ENCODE measurements at regions not wholly inside any gene's neighbourhood (a gene's known extent, or its start where the extent isn't known, plus 50 kb on each side); places are given as distances from the start of the nearest gene placed in this dataset.
"Not testable (repeated sequence)": the region's sequence is repeated elsewhere in the genome, so short reads cannot be mapped to it uniquely, and the experiment has no call there.

- DNase-seq: no peak
These were observed 326.5 kb downstream of the SATB2 start for GRCh38 chr2:199131136-199131655.

GRCh38 chr2:199130501-199130900, 327.2 kb downstream of the SATB2 start:
- DNase-seq: no peak

- DNase-seq: no peak
These were observed 329.1 kb downstream of the SATB2 start for GRCh38 chr2:199128476-199129229.

GRCh38 chr2:199119796-199120195, 337.9 kb downstream of the SATB2 start:
- no peak for DNase-seq

- no peak for DNase-seq
These were observed 339.0 kb downstream of the SATB2 start for GRCh38 chr2:199118673-199119112.

- DNase-seq: no peak
These were observed 342.6 kb downstream of the SATB2 start for GRCh38 chr2:199115169-199115568.

GRCh38 chr2:199113111-199113510, 344.6 kb downstream of the SATB2 start:
- no peak for DNase-seq

GRCh38 chr2:199111458-199111857, 346.3 kb downstream of the SATB2 start:
- no peak for DNase-seq

GRCh38 chr2:199108056-199108455, 349.7 kb downstream of the SATB2 start:
- DNase-seq: no peak

- DNase-seq: no peak
These were observed 351.9 kb downstream of the SATB2 start for GRCh38 chr2:199105826-199106225.

- no peak for DNase-seq
These were observed 356.3 kb downstream of the SATB2 start for GRCh38 chr2:199101487-199101886.

- DNase-seq: no peak
These were observed 357.2 kb downstream of the SATB2 start for GRCh38 chr2:199100326-199101110.

- no peak for DNase-seq
These were observed 365.3 kb downstream of the SATB2 start for GRCh38 chr2:199092419-199092818.

GRCh38 chr2:199085261-199085660, 372.5 kb downstream of the SATB2 start:
- no peak for DNase-seq

GRCh38 chr2:199070322-199070949, 387.3 kb downstream of the SATB2 start:
- DNase-seq: no peak

GRCh38 chr2:199064201-199064600, 393.5 kb downstream of the SATB2 start:
- DNase-seq: no peak

GRCh38 chr2:199057936-199058335, 399.8 kb downstream of the SATB2 start:
- DNase-seq: no peak

GRCh38 chr2:199055336-199055735, 402.4 kb downstream of the SATB2 start:
- DNase-seq: no peak

GRCh38 chr2:199042660-199043379, 414.9 kb downstream of the SATB2 start:
- DNase-seq: no peak

GRCh38 chr2:199040522-199040921, 417.2 kb downstream of the SATB2 start:
- DNase-seq: no peak

- not testable (repeated sequence) for DNase-seq
These were observed 424.0 kb downstream of the SATB2 start for GRCh38 chr2:199033761-199034160.

- no peak for DNase-seq
These were observed 432.6 kb downstream of the SATB2 start for GRCh38 chr2:199025146-199025545.

GRCh38 chr2:199024224-199024623, 433.5 kb downstream of the SATB2 start:
- no peak for DNase-seq
